ENCODE measurements at regions not wholly inside any gene's neighbourhood (a gene's known extent, or its start where the extent isn't known, plus 50 kb on each side); places are given as distances from the start of the nearest gene placed in this dataset.

- no peak overlapping the region for H2BK5ac ChIP-seq (ENCODE audit: low read length)
- no peak overlapping the region for H2BK15ac ChIP-seq (ENCODE audit: low read length)
- no peak overlapping the region for H2BK120ac ChIP-seq (ENCODE audit: low read depth, low read length)
- no peak overlapping the region for H4K91ac ChIP-seq (ENCODE audit: low read depth, low read length, poor library complexity)
- no CpG with 5 or more reads among the region's 1 CpG for WGBS, 2 donors (ENCODE audit: extremely low coverage in 2 of 2, insufficient read length in 2 of 2, insufficient replicate concordance in 1 of 2)
- H3K18ac ChIP-seq (ENCODE audit: low read length) = no peak overlapping the region
- H2AFZ ChIP-seq (ENCODE audit: low read length) = no peak overlapping the region
- H3K9ac ChIP-seq (ENCODE audit: low read depth, low read length, poor library complexity) = no peak overlapping the region
- H3K4me3 ChIP-seq (ENCODE audit: low read length in 2 of 2) = no peak overlapping the region
- H2BK12ac ChIP-seq (ENCODE audit: low read length) = no peak overlapping the region
- no peaks in the 10 kb centered on the region for H3K36me3 ChIP-seq (replicated peaks in 1 of 2; ENCODE audit: control insufficient read depth in 2 of 2, insufficient read depth in 2 of 2, low read length in 2 of 2)
- H3K4ac ChIP-seq (ENCODE audit: low read length) = no peak overlapping the region
- H3K9me3 ChIP-seq (replicated peaks in 1 of 2; ENCODE audit: control insufficient read depth in 2 of 2, insufficient read depth in 1 of 2, low read depth in 1 of 2, low read length in 2 of 2) = peaks cover 4 to 12% of the 10 kb centered on the region in 2 donors
- no peak overlapping the region for H3K27ac ChIP-seq (replicated peaks; ENCODE audit: low read length)
- no peak overlapping the region for H3K4me2 ChIP-seq (ENCODE audit: insufficient read depth, low read length, poor library complexity, severe bottlenecking)
- peaks cover 5% of the 10 kb centered on the region for H3K79me1 ChIP-seq (ENCODE audit: low read depth, low read length)
- DNase-seq (ENCODE audit: low spot score) = no peak
- no peak overlapping the region for H3K23ac ChIP-seq (ENCODE audit: low read depth, low read length, poor library complexity)
- H3K27me3 ChIP-seq (ENCODE audit: control insufficient read depth in 3 of 3, insufficient read depth in 3 of 3, low read depth in 1 of 3, low read length in 3 of 3) = no peaks in the 10 kb centered on the region
- H4K8ac ChIP-seq (ENCODE audit: low read depth, low read length) = no peak overlapping the region
- no peak overlapping the region for H2AK5ac ChIP-seq (ENCODE audit: low read depth, low read length)
- H3K4me1 ChIP-seq (ENCODE audit: control insufficient read depth in 2 of 2, insufficient read depth in 1 of 2, low read depth in 1 of 2, low read length in 2 of 2) = no peaks in the 10 kb centered on the region
- no peak overlapping the region for H3K14ac ChIP-seq (ENCODE audit: low read length)
Measured at GRCh38 chr6:117849087-117849486, 58.0 kb upstream of the SLC35F1 start.
